Skin of body (tissue), 1 donor: ENCODE measurements at regions not wholly inside any gene's neighbourhood (a gene's known extent, or its start where the extent isn't known, plus 50 kb on each side); places are given as distances from the start of the nearest gene placed in this dataset.
A peak's percentile ranks its signal among the peaks of the same experiment; 100 is the strongest.
"Not testable (repeated sequence)": the region's sequence is repeated elsewhere in the genome, so short reads cannot be mapped to it uniquely, and the experiment has no call there.

ENCODE experiments used
- DNase-seq: peaks from one replicate; lab custom pipeline; 2025; lab: John Stamatoyannopoulos, UW

- DNase-seq, result no peak
These were observed 1097.1 kb upstream of the SLC39A10 start for GRCh38 chr2:194559964-194560363.

- DNase-seq, result no peak
These were observed 1097.5 kb upstream of the SLC39A10 start for GRCh38 chr2:194559523-194559922.

DNA sequence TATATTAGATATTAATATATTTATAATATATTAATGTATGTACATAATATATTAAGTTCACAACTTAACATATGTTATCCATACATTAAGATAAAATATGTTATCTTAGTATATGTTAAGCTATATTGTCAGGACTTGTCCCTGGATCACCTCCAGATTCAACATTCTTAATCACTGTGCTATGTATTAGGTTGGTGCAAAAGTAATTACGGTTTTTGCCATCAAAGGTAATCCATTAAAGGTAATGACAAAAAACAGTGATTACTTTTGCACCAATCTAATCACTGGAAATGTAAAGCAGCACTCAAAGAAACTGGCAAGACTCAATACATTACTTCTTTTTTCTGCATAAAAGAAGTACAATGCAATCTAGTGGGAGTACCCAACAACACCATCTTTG, 1099.0 kb upstream of the SLC39A10 start:
- no peak for DNase-seq

DNA sequence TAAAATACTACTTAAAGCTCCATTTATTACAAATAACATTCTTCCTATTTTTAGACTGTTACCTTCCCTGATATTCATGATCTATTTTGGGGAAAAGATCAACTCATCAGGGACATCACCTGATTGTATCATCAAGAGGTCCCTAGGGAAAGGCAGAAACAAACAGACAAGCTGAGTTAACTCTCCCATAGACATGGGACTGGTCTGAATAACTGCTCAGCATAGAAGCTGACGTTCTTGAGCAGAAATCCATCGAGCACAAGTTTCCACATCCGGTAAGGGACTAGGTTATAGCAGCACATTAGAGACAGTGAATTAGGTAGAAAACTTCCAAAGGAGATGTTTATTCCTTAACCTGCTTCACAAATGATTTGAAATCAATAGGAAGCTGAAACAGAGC, 1100.4 kb upstream of the SLC39A10 start:
- DNase-seq, result no peak

- no peak for DNase-seq
These were observed 1103.0 kb upstream of the SLC39A10 start for GRCh38 chr2:194553980-194554379.

- DNase-seq, result no peak
These were observed 1106.3 kb upstream of the SLC39A10 start for GRCh38 chr2:194550702-194551101.

- no peak for DNase-seq
These were observed 1107.6 kb upstream of the SLC39A10 start for GRCh38 chr2:194549387-194549786.

GRCh38 chr2:194545978-194546377, 1111.0 kb upstream of the SLC39A10 start:
- DNase-seq, result no peak

DNA sequence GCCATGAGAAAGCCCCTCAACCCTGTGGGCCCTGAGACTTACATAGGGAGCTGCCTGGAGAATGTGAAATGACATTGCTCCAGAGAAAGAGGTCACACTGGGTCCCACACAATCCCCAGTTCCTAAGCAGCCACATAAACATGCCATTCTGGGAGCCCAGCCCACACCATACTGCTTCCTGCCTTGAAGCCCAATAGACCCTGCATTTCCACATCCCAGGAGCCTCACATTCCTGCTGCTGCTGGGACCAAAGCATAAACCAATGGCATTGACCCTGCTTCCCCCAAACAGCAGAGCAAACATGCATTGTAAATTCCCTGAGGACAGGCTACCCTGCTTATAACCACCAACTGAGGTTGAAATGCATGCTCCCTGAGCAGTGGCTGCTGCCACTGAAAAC, 1117.6 kb upstream of the SLC39A10 start:
- no peak for DNase-seq

- no peak for DNase-seq
These were observed 1130.9 kb upstream of the SLC39A10 start for GRCh38 chr2:194526121-194526520.

DNA sequence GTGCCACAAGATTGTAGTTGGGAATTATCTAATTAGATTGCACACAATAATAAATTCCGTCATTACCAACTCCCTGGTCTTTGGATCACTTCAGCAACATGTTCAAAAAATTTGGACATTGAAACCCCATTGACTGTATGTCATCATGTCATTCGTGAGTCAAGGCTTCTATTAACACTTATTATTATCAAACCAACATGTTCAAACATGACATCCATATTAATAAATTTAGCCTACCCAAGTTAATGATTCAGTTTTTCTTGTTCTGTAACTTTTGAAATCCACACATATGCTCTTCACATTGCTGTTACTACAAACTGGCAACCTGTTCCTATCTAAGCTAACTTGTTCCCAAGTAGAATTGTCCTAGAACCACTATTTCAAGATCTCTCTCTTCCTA, 1142.7 kb upstream of the SLC39A10 start:
- no peak for DNase-seq

- DNase-seq, result not testable (repeated sequence)
These were observed 1146.0 kb upstream of the SLC39A10 start for GRCh38 chr2:194511070-194511469.

DNA sequence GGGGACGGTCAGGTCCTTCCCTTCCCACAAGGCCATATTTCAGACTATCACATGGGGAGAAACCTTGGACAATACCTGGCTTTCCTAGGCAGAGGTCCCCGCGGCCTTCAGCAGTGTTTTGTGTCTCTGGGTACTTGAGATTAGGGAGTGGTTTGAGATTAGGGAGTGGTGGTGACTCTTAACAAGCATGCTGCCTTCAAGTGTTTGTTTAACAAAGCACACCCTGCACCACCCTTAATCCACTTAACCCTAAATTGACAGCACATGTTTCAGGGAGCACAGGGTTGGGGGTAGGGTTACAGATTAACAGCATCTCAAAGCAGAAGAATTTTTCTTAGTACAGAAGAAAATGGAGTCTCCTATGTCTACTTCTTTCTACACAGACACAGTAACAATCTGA, 1152.2 kb upstream of the SLC39A10 start:
- DNase-seq, result not testable (repeated sequence)

DNA sequence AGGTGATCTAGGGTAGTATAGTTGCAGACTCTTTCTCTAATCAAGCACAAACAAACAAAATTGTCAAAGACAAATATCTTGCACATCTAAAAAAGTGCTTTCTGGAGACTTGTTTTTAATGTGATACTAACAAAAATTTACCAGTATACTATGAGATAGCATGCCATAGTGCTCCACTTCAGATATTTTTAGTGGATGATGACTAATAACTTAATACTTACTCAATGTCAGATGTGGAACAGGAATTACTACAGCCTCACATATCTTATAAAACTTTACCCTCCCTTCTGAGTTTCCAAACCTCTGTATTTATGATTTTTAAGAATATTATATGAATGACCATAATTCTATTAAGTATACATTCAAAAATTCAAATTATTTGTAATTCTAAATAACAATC, 1162.0 kb upstream of the SLC39A10 start:
- DNase-seq, result no peak

- DNase-seq, result peak; percentile 10
These were observed 1162.6 kb upstream of the SLC39A10 start for GRCh38 chr2:194494401-194494800.

- DNase-seq, result no peak
These were observed 1165.5 kb upstream of the SLC39A10 start for GRCh38 chr2:194491409-194492115.

GRCh38 chr2:194486326-194486725, 1170.7 kb upstream of the SLC39A10 start:
- DNase-seq, result no peak

DNA sequence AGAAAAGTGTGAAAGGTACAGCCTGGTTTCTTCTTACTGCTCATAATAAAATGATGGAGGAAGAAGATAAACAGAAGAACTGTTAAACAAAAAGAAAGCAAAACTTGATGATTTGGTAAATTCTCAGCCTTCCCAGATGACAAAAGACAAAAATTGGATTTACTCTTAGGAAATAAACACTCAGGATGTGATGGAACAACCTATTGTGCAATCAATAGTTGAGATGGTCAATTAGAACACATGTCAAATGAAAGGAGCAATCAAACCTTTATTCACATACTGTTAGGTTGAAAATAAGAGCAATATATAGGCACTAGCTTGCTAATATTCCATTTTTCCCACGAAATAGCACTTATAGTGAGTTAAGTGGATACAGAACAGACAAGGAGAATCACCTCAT, 1174.0 kb upstream of the SLC39A10 start:
- DNase-seq, result no peak

- peak; percentile 9 for DNase-seq
These were observed 1191.4 kb upstream of the SLC39A10 start for GRCh38 chr2:194465641-194466040.

DNA sequence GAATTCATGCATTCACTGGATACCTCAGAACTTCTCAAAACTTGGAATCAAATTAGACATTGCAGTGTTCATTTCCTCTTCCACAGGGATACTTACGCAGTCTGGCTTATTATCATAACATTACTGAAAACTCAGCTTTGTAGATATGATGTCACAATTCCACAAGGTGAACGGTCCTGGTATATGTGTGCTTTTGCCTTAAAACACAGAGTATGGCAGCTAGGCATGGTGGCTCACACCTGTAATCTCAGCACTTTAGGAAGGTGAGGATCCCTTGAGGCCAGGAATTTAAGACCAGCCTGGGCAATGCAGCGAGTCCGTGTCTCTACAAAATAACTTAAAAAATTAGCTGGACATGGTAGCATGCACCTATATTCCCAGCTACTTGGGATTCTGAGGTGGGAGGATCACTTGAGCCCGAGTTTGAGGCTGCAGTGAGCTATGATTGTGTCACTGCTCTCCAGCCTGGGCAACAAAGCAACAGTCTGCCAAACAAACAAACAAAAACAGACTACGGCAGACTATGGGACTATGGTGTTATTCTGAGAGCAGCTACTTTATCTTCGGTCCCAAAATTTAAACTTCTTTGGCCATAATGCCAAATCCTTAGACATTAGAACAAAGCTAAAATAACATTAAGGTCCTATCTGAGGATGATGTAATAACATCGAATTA, 1191.9 kb upstream of the SLC39A10 start:
- DNase-seq, result no peak

DNA sequence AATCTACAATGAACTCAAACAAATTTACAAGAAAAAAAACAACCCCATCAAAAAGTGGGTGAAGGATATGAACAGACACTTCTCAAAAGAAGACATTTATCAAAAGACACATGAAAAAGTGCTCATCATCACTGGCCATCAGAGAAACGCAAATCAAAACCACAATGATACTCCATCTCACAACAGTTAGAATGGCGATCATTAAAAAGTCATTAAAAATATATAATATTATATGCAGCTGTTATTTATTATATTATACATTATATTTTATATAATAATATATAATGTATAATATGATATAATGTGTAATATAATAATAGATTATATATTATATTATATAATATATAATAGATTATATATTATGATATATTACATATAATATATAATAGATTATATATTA, 1194.1 kb upstream of the SLC39A10 start:
- DNase-seq, result not testable (repeated sequence)

GRCh38 chr2:194455358-194455757, 1201.7 kb upstream of the SLC39A10 start:
- no peak for DNase-seq

GRCh38 chr2:194452504-194452903, 1204.5 kb upstream of the SLC39A10 start:
- no peak for DNase-seq
